GM23338 (cell line): ENCODE measurements at regions not wholly inside any gene's neighbourhood (a gene's known extent, or its start where the extent isn't known, plus 50 kb on each side); places are given as distances from the start of the nearest gene placed in this dataset.

Source experiments
- CTCF ChIP-seq, 2 experiments: fragments of 200-600 bp in 1 of 2; sonication (generic) in 1 of 2; conservative IDR thresholded peaks; 2 replicates each; pipeline versions ENCODE4 v1.5.1 to v1.6.1; 2016 to 2017; ENCODE audit warnings: antibody characterized with exemption in 2 of 2, low read depth in 2 of 2, mild to moderate bottlenecking in 2 of 2, moderate library complexity in 1 of 2
- EZH2 ChIP-seq: fragments of 200-600 bp; sonication (generic); IDR thresholded peaks from one replicate; pipeline ENCODE4 v1.8.0; 2017; ENCODE audit warnings: antibody characterized with exemption, mild to moderate bottlenecking, low read depth; ENCODE audit not compliant: unreplicated experiment
- EZH2phosphoT487 ChIP-seq: fragments of 200-600 bp; sonication (generic); IDR thresholded peaks from one replicate; pipeline ENCODE4 v1.8.1; 2018; ENCODE audit warnings: antibody characterized with exemption; ENCODE audit not compliant: unreplicated experiment
- JUNB ChIP-seq: IDR thresholded peaks from one replicate; pipeline ENCODE4 v1.6.1; 2016; ENCODE audit warnings: antibody characterized with exemption; ENCODE audit not compliant: unreplicated experiment
- NANOG ChIP-seq: IDR thresholded peaks from 2 replicates; pipeline ENCODE4 v1.6.1; 2016; ENCODE audit warnings: antibody characterized with exemption, borderline replicate concordance
- POLR2AphosphoS5 ChIP-seq: IDR thresholded peaks from 2 replicates; pipeline ENCODE4 v1.6.1; 2016; ENCODE audit warnings: antibody characterized with exemption, low read depth
- REST ChIP-seq: IDR thresholded peaks from one replicate; pipeline ENCODE4 v1.6.1; 2018; ENCODE audit warnings: antibody characterized with exemption; ENCODE audit not compliant: unreplicated experiment

GRCh38 chr2:142688856-142689605 is 188.4 kb upstream of the KYNU start:
- TF ChIP-seq EZH2phosphoT487 (no peak), CTCF (conservative IDR thresholded peaks at IDR 0.05; ENCODE audit: low read depth in 2 of 2) (no peak), POLR2AphosphoS5 (no peak), JUNB (no peak), REST (no peak), NANOG (no peak), EZH2 (no peak)
